22Rv1 (cell line): ENCODE measurements at regions not wholly inside any gene's neighbourhood (a gene's known extent, or its start where the extent isn't known, plus 50 kb on each side); places are given as distances from the start of the nearest gene placed in this dataset.

Experiments
- CTCF ChIP-seq: fragments of 450-650 bp; IDR thresholded peaks from 2 replicates; pipeline ENCODE4 v1.5.1; 2017; ENCODE audit warnings: mild to moderate bottlenecking
- ZFX ChIP-seq: fragments of 450-650 bp; IDR thresholded peaks from 2 replicates; pipeline ENCODE4 v1.6.1; 2017; ENCODE audit warnings: antibody characterized with exemption, borderline replicate concordance

GRCh38 chr9:31958572-31958971, 425.9 kb upstream of the ACO1 start:
- TF ChIP-seq CTCF: no peak
- no peak for TF ChIP-seq ZFX
